OCI-LY1 (cell line): ENCODE measurements at regions not wholly inside any gene's neighbourhood (a gene's known extent, or its start where the extent isn't known, plus 50 kb on each side); places are given as distances from the start of the nearest gene placed in this dataset.

Experiments
- H2AFZ ChIP-seq: fragments of 200-600 bp; sonication (generic), shearing (Covaris generic); 2 replicates; pipeline ENCODE4 v1.6.0; 2014; ENCODE audit warnings: antibody characterized with exemption, mild to moderate bottlenecking, low read length
- H3F3A ChIP-seq: fragments of 200-600 bp; sonication (generic), shearing (Covaris generic); 2 replicates; pipeline ENCODE4 v1.6.0; 2014; ENCODE audit warnings: mild to moderate bottlenecking, antibody characterized with exemption, low read length, moderate library complexity; ENCODE audit not compliant: insufficient read depth
- H3K27ac ChIP-seq: fragments of 200-600 bp; sonication (generic); 2 replicates; pipeline ENCODE4 v1.5.1; 2014; ENCODE audit warnings: low read length, mixed run types, mild to moderate bottlenecking, low read depth; ENCODE audit not compliant: poor library complexity, severe bottlenecking
- H3K27me3 ChIP-seq: fragments of 200-600 bp; sonication (generic); 2 replicates; pipeline ENCODE4 v1.6.0; 2014; ENCODE audit warnings: antibody characterized with exemption, mild to moderate bottlenecking, low read length, moderate library complexity; ENCODE audit not compliant: insufficient read depth
- H3K36me3 ChIP-seq: fragments of 200-600 bp; sonication (generic); 2 replicates; pipeline ENCODE4 v1.6.1; 2014; ENCODE audit warnings: mild to moderate bottlenecking, antibody characterized with exemption, low read length, moderate library complexity, mixed read lengths; ENCODE audit not compliant: insufficient read depth
- H3K4me1 ChIP-seq: fragments of 200-600 bp; sonication (generic); 2 replicates; pipeline ENCODE4 v1.5.1; 2014; ENCODE audit warnings: mild to moderate bottlenecking, low read length, moderate library complexity; ENCODE audit not compliant: insufficient read depth, severe bottlenecking
- H3K4me2 ChIP-seq: fragments of 200-600 bp; sonication (generic), shearing (Covaris generic); 2 replicates; pipeline ENCODE4 v1.6.1; 2014; ENCODE audit warnings: low read length
- H3K4me3 ChIP-seq: fragments of 200-600 bp; sonication (generic); 2 replicates; pipeline ENCODE4 v1.5.1; 2014; ENCODE audit warnings: low read length, low read depth, mild to moderate bottlenecking, mixed read lengths; ENCODE audit not compliant: poor library complexity, severe bottlenecking
- H3K79me2 ChIP-seq: fragments of 200-600 bp; shearing (Covaris generic); 2 replicates; pipeline ENCODE4 v1.6.1; 2016; ENCODE audit warnings: mixed run types, low read length, mixed read lengths; ENCODE audit not compliant: insufficient read depth
- H3K9ac ChIP-seq: fragments of 200-600 bp; sonication (generic), shearing (Covaris generic); 2 replicates; pipeline ENCODE4 v1.6.1; 2014; ENCODE audit warnings: mild to moderate bottlenecking, low read length, mixed read lengths
- H3K9me2 ChIP-seq: fragments of 200-600 bp; sonication (generic), shearing (Covaris generic); 2 replicates; pipeline ENCODE4 v1.6.1; 2014; ENCODE audit warnings: low read depth, mild to moderate bottlenecking, low read length, mixed read lengths
- H3K9me3 ChIP-seq: fragments of 200-600 bp; shearing (Covaris generic); 2 replicates; pipeline ENCODE4 v1.6.1; 2014; ENCODE audit warnings: low read length, mixed read lengths
- H4K20me1 ChIP-seq: fragments of 200-600 bp; sonication (generic), shearing (Covaris generic); 2 replicates; pipeline ENCODE4 v1.6.0; 2016; ENCODE audit warnings: mild to moderate bottlenecking, low read length; ENCODE audit not compliant: insufficient read depth
- EZH2 ChIP-seq: fragments of 200-600 bp; sonication (generic), shearing (Covaris generic); IDR thresholded peaks from 2 replicates; pipeline ENCODE4 v1.8.0; 2017; ENCODE audit warnings: borderline replicate concordance, mixed run types, mild to moderate bottlenecking, antibody characterized with exemption, low read length, moderate library complexity, mixed read lengths
- TF ChIP-seq, protein P1 (sequence below): fragments of 200-600 bp; sonication (generic), shearing (Covaris generic); IDR thresholded peaks from 2 replicates; pipeline ENCODE4 v1.5.1; 2017; ENCODE audit warnings: mild to moderate bottlenecking, antibody characterized with exemption, low read length, moderate library complexity, mixed read lengths

DNA sequence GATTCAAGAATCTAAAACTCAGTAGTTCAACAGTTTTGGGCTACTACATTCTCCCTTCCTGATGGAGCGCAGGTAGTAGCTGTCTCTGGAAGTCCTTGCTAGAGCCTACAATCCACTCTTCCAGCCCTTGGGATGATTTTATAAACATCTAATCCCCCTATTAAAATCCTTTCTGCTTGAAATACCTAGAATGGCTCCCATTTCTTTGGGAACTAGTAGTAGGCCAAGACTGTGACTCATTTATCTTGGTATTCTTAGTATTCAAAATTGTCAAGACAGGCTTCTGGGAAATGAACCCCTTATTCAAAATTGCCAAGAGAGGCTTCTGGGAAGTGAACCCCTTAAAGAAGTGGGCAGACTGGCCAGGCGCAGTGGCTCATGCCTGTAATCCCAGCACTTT, 142.5 kb upstream of the FGGY start:
- Histone ChIP-seq H3K4me2 (no peak overlapping the region), H3K9ac (no peak overlapping the region), H3K4me3 (no peak overlapping the region), H3K27ac (no peak overlapping the region), H3F3A (no peaks in the 10 kb centered on the region), H3K9me3 (peaks cover 5% of the 10 kb centered on the region; the same call in 1 of the 2 replicates), H3K4me1 (no peaks in the 10 kb centered on the region), H3K36me3 (no peaks in the 10 kb centered on the region), H4K20me1 (no peaks in the 10 kb centered on the region), H3K9me2 (no peaks in the 10 kb centered on the region), H3K79me2 (no peaks in the 10 kb centered on the region), H2AFZ (no peak overlapping the region), H3K27me3 (no peaks in the 10 kb centered on the region)
- TF ChIP-seq, protein P1, sequence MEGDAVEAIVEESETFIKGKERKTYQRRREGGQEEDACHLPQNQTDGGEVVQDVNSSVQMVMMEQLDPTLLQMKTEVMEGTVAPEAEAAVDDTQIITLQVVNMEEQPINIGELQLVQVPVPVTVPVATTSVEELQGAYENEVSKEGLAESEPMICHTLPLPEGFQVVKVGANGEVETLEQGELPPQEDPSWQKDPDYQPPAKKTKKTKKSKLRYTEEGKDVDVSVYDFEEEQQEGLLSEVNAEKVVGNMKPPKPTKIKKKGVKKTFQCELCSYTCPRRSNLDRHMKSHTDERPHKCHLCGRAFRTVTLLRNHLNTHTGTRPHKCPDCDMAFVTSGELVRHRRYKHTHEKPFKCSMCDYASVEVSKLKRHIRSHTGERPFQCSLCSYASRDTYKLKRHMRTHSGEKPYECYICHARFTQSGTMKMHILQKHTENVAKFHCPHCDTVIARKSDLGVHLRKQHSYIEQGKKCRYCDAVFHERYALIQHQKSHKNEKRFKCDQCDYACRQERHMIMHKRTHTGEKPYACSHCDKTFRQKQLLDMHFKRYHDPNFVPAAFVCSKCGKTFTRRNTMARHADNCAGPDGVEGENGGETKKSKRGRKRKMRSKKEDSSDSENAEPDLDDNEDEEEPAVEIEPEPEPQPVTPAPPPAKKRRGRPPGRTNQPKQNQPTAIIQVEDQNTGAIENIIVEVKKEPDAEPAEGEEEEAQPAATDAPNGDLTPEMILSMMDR = no peak
- TF ChIP-seq EZH2 = no peak

DNA sequence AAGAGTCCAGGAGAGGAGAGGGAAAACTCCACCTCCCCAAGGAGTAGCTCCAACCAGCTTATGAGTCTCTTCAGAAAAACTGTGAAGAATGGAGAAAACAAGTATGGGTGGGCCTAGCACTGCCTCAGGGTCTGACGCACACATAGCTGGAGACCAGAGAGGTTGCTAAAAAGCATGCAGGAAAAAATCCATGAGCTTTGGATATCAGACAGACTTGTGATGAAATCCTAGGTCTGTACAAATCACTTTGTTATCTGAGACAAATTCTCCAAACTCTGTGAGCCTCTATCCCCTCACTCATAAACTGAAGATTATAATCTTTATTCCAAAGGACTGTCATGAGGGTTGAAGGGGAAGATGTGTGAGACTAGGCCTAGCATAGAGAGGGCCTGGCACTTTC, 141.5 kb upstream of the FGGY start:
- H3K27me3 ChIP-seq = no peaks in the 10 kb centered on the region
- H3K79me2 ChIP-seq = no peaks in the 10 kb centered on the region
- peaks cover 5% of the 10 kb centered on the region; the same call in 1 of the 2 replicates for H3K9me3 ChIP-seq
- H3K9ac ChIP-seq = no peak overlapping the region
- no peaks in the 10 kb centered on the region for H3F3A ChIP-seq
- TF ChIP-seq, protein P1 = no peak
- TF ChIP-seq EZH2 = no peak
- no peaks in the 10 kb centered on the region for H3K36me3 ChIP-seq
- no peak overlapping the region for H2AFZ ChIP-seq
- H3K4me3 ChIP-seq = no peak overlapping the region
- no peak overlapping the region for H3K27ac ChIP-seq
- H4K20me1 ChIP-seq = no peaks in the 10 kb centered on the region
- no peaks in the 10 kb centered on the region for H3K9me2 ChIP-seq
- no peak overlapping the region for H3K4me2 ChIP-seq
- no peaks in the 10 kb centered on the region for H3K4me1 ChIP-seq

DNA sequence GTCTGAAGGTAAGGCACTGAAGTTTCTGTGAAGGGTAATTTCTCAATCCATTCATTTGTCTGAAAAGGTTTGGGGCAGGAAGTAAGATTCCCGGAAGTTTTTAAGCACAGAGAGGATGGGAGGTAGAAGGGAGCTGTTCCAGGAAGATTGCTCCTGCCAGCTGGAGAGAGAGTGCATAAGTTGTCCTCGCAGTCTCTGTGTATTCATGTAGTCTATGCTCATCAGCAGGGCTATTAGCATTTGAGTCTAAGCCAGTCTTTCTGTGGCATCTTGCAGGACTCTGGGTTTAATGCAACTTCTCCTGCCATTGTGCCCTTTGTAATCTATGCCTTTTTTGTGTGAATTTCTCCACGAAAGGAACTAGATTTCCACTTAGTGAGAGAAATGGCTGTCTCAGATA, 140.8 kb upstream of the FGGY start:
- no peak overlapping the region for H3K27ac ChIP-seq
- H3K79me2 ChIP-seq = no peaks in the 10 kb centered on the region
- H2AFZ ChIP-seq = no peak overlapping the region
- H3K9ac ChIP-seq = no peak overlapping the region
- no peaks in the 10 kb centered on the region for H3K9me2 ChIP-seq
- no peaks in the 10 kb centered on the region for H4K20me1 ChIP-seq
- no peaks in the 10 kb centered on the region for H3K4me1 ChIP-seq
- no peak overlapping the region for H3K4me2 ChIP-seq
- no peak overlapping the region for H3K4me3 ChIP-seq
- H3F3A ChIP-seq = no peaks in the 10 kb centered on the region
- peaks cover 5% of the 10 kb centered on the region; the same call in 1 of the 2 replicates for H3K9me3 ChIP-seq
- TF ChIP-seq, protein P1 = no peak
- no peak for TF ChIP-seq EZH2
- no peaks in the 10 kb centered on the region for H3K36me3 ChIP-seq
- H3K27me3 ChIP-seq = no peaks in the 10 kb centered on the region
